COLO829 (cell line): ENCODE measurements at regions not wholly inside any gene's neighbourhood (a gene's known extent, or its start where the extent isn't known, plus 50 kb on each side); places are given as distances from the start of the nearest gene placed in this dataset.

Source experiments
- DNase-seq: peaks from one replicate; pipeline ENCODE4 v3.0.0; 2012; ENCODE audit warnings: low spot score

GRCh38 chr3:124243177-124243859, 251.4 kb upstream of the ROPN1 start:
- DNase-seq: no peak

- no peak for DNase-seq
Observed at GRCh38 chr3:124246376-124246775, 254.5 kb upstream of the ROPN1 start.

- DNase-seq: peak; percentile 45
Observed at GRCh38 chr3:124246949-124247348, 255.0 kb upstream of the ROPN1 start.

- DNase-seq: no peak
Observed at GRCh38 chr3:124248471-124249028, 256.6 kb upstream of the ROPN1 start.

- DNase-seq: no peak
Observed at GRCh38 chr3:124249038-124249437, 257.1 kb upstream of the ROPN1 start.

- DNase-seq: no peak
Observed at GRCh38 chr3:124250053-124250452, 258.1 kb upstream of the ROPN1 start.

- no peak for DNase-seq
Observed at GRCh38 chr3:124256156-124256555, 264.2 kb upstream of the ROPN1 start.

GRCh38 chr3:124256599-124256998, 264.7 kb upstream of the ROPN1 start:
- no peak for DNase-seq

- no peak for DNase-seq
Observed at GRCh38 chr3:124257336-124257864, 265.5 kb upstream of the ROPN1 start.

GRCh38 chr3:124258057-124258500, 266.2 kb upstream of the ROPN1 start:
- no peak for DNase-seq

GRCh38 chr3:124260206-124260915, 268.4 kb upstream of the ROPN1 start:
- no peak for DNase-seq

GRCh38 chr3:124261306-124261705, 269.4 kb upstream of the ROPN1 start:
- DNase-seq: no peak

- DNase-seq: no peak
Observed at GRCh38 chr3:124263168-124263567, 271.2 kb upstream of the ROPN1 start.

GRCh38 chr3:124264346-124264745, 272.4 kb upstream of the ROPN1 start:
- DNase-seq: no peak

- peak; percentile 56 for DNase-seq
Observed at GRCh38 chr3:124266487-124266886, 274.6 kb upstream of the ROPN1 start.

GRCh38 chr3:124267406-124267805, 275.5 kb upstream of the ROPN1 start:
- no peak for DNase-seq

- DNase-seq: no peak
Observed at GRCh38 chr3:124268355-124268754, 276.4 kb upstream of the ROPN1 start.

- no peak for DNase-seq
Observed at GRCh38 chr3:124269619-124270018, 277.7 kb upstream of the ROPN1 start.

- no peak for DNase-seq
Observed at GRCh38 chr3:124272605-124273151, 280.8 kb upstream of the ROPN1 start.

- no peak for DNase-seq
Observed at GRCh38 chr3:124273651-124274050, 281.7 kb upstream of the ROPN1 start.

- DNase-seq: no peak
Observed at GRCh38 chr3:124274051-124274450, 282.1 kb upstream of the ROPN1 start.

- DNase-seq: no peak
Observed at GRCh38 chr3:124275412-124275811, 283.5 kb upstream of the ROPN1 start.

- DNase-seq: no peak
Observed at GRCh38 chr3:124276133-124276532, 284.2 kb upstream of the ROPN1 start.
